H9 (cell line): ENCODE measurements at regions not wholly inside any gene's neighbourhood (a gene's known extent, or its start where the extent isn't known, plus 50 kb on each side); places are given as distances from the start of the nearest gene placed in this dataset.

Source experiments
- DNase-seq: peaks from one replicate; pipeline ENCODE4 v3.0.0-alpha.2; 2017
- H2AFZ ChIP-seq: one replicate; pipeline ENCODE4 v1.6.1; 2013; ENCODE audit warnings: mild to moderate bottlenecking, low read length, control low read depth, moderate library complexity
- H2AK5ac ChIP-seq: 2 replicates; pipeline ENCODE4 v1.6.1; 2013; ENCODE audit warnings: low read length, control low read depth, mixed read lengths; ENCODE audit not compliant: insufficient read length
- H2BK120ac ChIP-seq: one replicate; pipeline ENCODE4 v1.6.1; 2013; ENCODE audit warnings: low read depth, mild to moderate bottlenecking, low read length, control low read depth, inconsistent platforms; ENCODE audit not compliant: poor library complexity, severe bottlenecking
- H2BK12ac ChIP-seq: 2 replicates; pipeline ENCODE4 v1.6.1; 2013; ENCODE audit warnings: low read length, control low read depth, mixed read lengths, low read depth; ENCODE audit not compliant: insufficient read length
- H2BK15ac ChIP-seq: 2 replicates; pipeline ENCODE4 v1.6.1; 2013; ENCODE audit warnings: low read depth, low read length, control low read depth
- H2BK20ac ChIP-seq: one replicate; pipeline ENCODE4 v1.6.1; 2013; ENCODE audit warnings: low read depth, mild to moderate bottlenecking, low read length, control low read depth, inconsistent platforms; ENCODE audit not compliant: poor library complexity, severe bottlenecking
- H2BK5ac ChIP-seq: 2 replicates; pipeline ENCODE4 v1.6.1; 2013; ENCODE audit warnings: low read length, control low read depth, mixed read lengths; ENCODE audit not compliant: insufficient read length
- H3K14ac ChIP-seq: 2 replicates; pipeline ENCODE4 v1.6.1; 2013; ENCODE audit warnings: low read length, control low read depth; ENCODE audit not compliant: insufficient read depth
- H3K18ac ChIP-seq: 2 replicates; pipeline ENCODE4 v1.6.1; 2013; ENCODE audit warnings: low read depth, mild to moderate bottlenecking, mixed read lengths, low read length, control low read depth; ENCODE audit not compliant: insufficient read length
- H3K23ac ChIP-seq: 2 replicates; pipeline ENCODE4 v1.6.1; 2013; ENCODE audit warnings: low read length, control low read depth, mixed read lengths, low read depth; ENCODE audit not compliant: insufficient read length
- H3K23me2 ChIP-seq: 2 replicates; pipeline ENCODE4 v1.6.1; 2013; ENCODE audit warnings: low read depth, mild to moderate bottlenecking, mixed read lengths, low read length, control low read depth; ENCODE audit not compliant: insufficient read length, poor library complexity, severe bottlenecking
- H3K27ac ChIP-seq: 2 replicates; pipeline ENCODE4 v1.5.1; 2013; ENCODE audit warnings: low read length, control low read depth, mixed read lengths, low read depth; ENCODE audit not compliant: insufficient read length
- H3K27me3 ChIP-seq: 2 replicates; pipeline ENCODE4 v1.6.1; 2013; ENCODE audit warnings: low read length, control low read depth, inconsistent platforms; ENCODE audit not compliant: insufficient read depth
- H3K4ac ChIP-seq: 2 replicates; pipeline ENCODE4 v1.6.1; 2013; ENCODE audit warnings: low read depth, mild to moderate bottlenecking, control low read depth, inconsistent platforms, low read length, moderate library complexity
- H3K4me1 ChIP-seq: 2 replicates; pipeline ENCODE4 v1.6.1; 2013; ENCODE audit warnings: low read length, control low read depth, inconsistent platforms; ENCODE audit not compliant: insufficient read depth
- H3K4me2 ChIP-seq: 2 replicates; pipeline ENCODE4 v1.6.1; 2013; ENCODE audit warnings: low read length, control low read depth, mixed read lengths; ENCODE audit not compliant: insufficient read length, insufficient read depth
- H3K56ac ChIP-seq: 2 replicates; pipeline ENCODE4 v1.6.1; 2013; ENCODE audit warnings: low read depth, mild to moderate bottlenecking, mixed read lengths, low read length, control low read depth; ENCODE audit not compliant: insufficient read length
- H3K79me1 ChIP-seq: 2 replicates; pipeline ENCODE4 v1.6.1; 2013; ENCODE audit warnings: low read depth, mild to moderate bottlenecking, moderate library complexity, low read length, control low read depth, inconsistent platforms; ENCODE audit not compliant: insufficient read depth, poor library complexity, severe bottlenecking
- H3K79me2 ChIP-seq: 2 replicates; pipeline ENCODE4 v1.6.1; 2013; ENCODE audit warnings: low read length, control low read depth, inconsistent platforms; ENCODE audit not compliant: insufficient read depth
- H3K9ac ChIP-seq: 2 replicates; pipeline ENCODE4 v1.6.1; 2013; ENCODE audit warnings: low read length, control low read depth, mixed read lengths; ENCODE audit not compliant: insufficient read length; ENCODE audit errors: extremely low read depth
- H3K9me3 ChIP-seq: one replicate; pipeline ENCODE4 v1.6.1; 2013; ENCODE audit warnings: low read depth, low read length, inconsistent platforms; ENCODE audit not compliant: control insufficient read depth
- H3T11ph ChIP-seq: one replicate; pipeline ENCODE4 v1.6.1; 2013; ENCODE audit warnings: mild to moderate bottlenecking, low read length, control low read depth, inconsistent platforms
- H4K20me1 ChIP-seq: one replicate; pipeline ENCODE4 v1.6.1; 2013; ENCODE audit not compliant: control insufficient read depth, insufficient read length, insufficient read depth
- H4K5ac ChIP-seq: 2 replicates; pipeline ENCODE4 v1.6.1; 2013; ENCODE audit warnings: low read depth, mild to moderate bottlenecking, mixed read lengths, low read length, control low read depth; ENCODE audit not compliant: insufficient read length
- H4K8ac ChIP-seq: replicated peaks from 2 replicates; pipeline ENCODE4 v1.6.1; 2013; ENCODE audit warnings: low read length, control low read depth, mixed read lengths, low read depth; ENCODE audit not compliant: insufficient read length
- H4K91ac ChIP-seq: 2 replicates; pipeline ENCODE4 v1.6.1; 2013; ENCODE audit warnings: low read depth, mild to moderate bottlenecking, moderate library complexity, mixed read lengths, low read length, control low read depth; ENCODE audit not compliant: insufficient read length
- H3K27ac Mint-ChIP-seq, 3 experiments: 2 replicates in 2 of 3; 3 replicates in 1 of 3; pipeline ENCODE4 v1.8.0; 2020 to 2021; ENCODE audit warnings: mixed read lengths in 3 of 3, mild to moderate bottlenecking in 1 of 3, moderate library complexity in 1 of 3
- H3K27me3 Mint-ChIP-seq: 2 replicates; pipeline ENCODE4 v1.8.0; 2021; ENCODE audit warnings: low read depth, mild to moderate bottlenecking, moderate library complexity, mixed read lengths
- H3K36me3 Mint-ChIP-seq, 3 experiments: 2 replicates in 2 of 3; 3 replicates in 1 of 3; pipeline ENCODE4 v1.8.0; 2020 to 2021; ENCODE audit warnings: low read depth in 3 of 3, mixed read lengths in 3 of 3; ENCODE audit not compliant: insufficient read depth in 1 of 3
- H3K4me1 Mint-ChIP-seq, 2 experiments: 2 replicates each; pipeline ENCODE4 v1.8.0; 2020; ENCODE audit warnings: mixed read lengths in 2 of 2
- H3K4me3 Mint-ChIP-seq, 2 experiments: 2 replicates in 1 of 2; 3 replicates in 1 of 2; pipeline ENCODE4 v1.8.0; 2020 to 2021; ENCODE audit warnings: mild to moderate bottlenecking in 2 of 2, mixed read lengths in 2 of 2, moderate library complexity in 1 of 2
- H3K9me3 Mint-ChIP-seq, 2 experiments: 2 replicates in 1 of 2; 3 replicates in 1 of 2; pipeline ENCODE4 v1.8.0; 2020; ENCODE audit warnings: mild to moderate bottlenecking in 2 of 2, mixed read lengths in 2 of 2, moderate library complexity in 1 of 2
- WGBS: extraction: QIAGEN DNeasy Blood & Tissue Kit; methylation state at CpG from one replicate; pipeline ENCODE4 v1.1.7; 2013; ENCODE audit warnings: missing lambda C conversion rate, low lambda C conversion rate, mixed read lengths; ENCODE audit not compliant: insufficient read length; ENCODE audit errors: extremely low coverage; 5-methylcytosine and 5-hydroxymethylcytosine counted together
- TF ChIP-seq, protein P1 (sequence below): fragments of 200-600 bp; sonication (generic); conservative IDR thresholded peaks from 3 replicates; pipeline ENCODE4 v1.8.0; 2021; ENCODE audit warnings: antibody characterized with exemption, mild to moderate bottlenecking

DNA sequence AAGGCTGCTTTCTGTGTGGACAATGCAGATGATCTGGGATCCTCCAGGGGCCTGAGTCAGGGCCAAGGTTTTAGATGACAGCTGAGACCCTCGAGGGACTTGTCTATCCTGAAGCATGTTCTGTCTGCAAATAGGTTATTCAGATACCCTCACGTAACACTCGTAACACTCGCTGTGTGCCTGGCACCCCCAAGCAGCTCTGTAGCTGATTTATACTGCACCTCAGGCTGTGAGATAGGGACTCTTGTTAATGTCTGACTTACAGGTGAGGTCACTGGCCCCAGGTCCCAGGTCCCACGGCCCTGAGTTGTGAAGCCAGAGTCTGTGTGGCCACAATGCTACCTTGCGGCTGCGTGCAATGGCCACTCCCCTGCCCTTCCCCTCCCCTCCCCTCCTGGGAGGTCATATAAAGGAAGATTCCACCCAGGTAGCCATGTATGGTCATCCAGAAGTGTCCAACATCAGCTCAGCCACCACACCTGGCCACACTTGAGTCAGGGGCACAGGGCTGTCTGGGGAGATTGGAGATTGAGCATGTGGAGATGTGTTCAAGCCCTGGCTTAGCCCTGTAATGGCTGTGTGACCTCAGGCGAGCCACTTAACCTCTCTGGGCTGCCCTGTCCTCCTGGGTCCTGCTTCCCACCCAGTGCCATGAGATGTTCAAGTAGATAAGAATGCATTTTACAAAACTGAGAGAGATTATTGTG lies 687.7 kb downstream of the MATN1 start:
- Histone ChIP-seq H3K79me2 (no peaks in the 10 kb centered on the region), H3K23ac (no peak overlapping the region), H3K23me2 (no peaks in the 10 kb centered on the region), H2AK5ac (no peak overlapping the region), H3K9ac (no peak overlapping the region), H2BK15ac (no peak overlapping the region), H3K4ac (no peak overlapping the region), H3K79me1 (no peaks in the 10 kb centered on the region), H3K14ac (no peak overlapping the region), H3K27ac (no peak overlapping the region), H2BK12ac (no peak overlapping the region), H3K4me1 (no peaks in the 10 kb centered on the region), H2BK5ac (no peak overlapping the region), H4K20me1 (no peaks in the 10 kb centered on the region), H3K4me2 (no peak overlapping the region), H2BK20ac (no peak overlapping the region), H3K56ac (no peak overlapping the region), H4K8ac (no peak overlapping the region), H4K91ac (no peak overlapping the region), H4K5ac (no peak overlapping the region), H3K9me3 (peaks cover 7% of the 10 kb centered on the region), H3K18ac (no peak overlapping the region), H3T11ph (no peak overlapping the region), H2AFZ (no peak overlapping the region), H3K27me3 (no peaks in the 10 kb centered on the region), H2BK120ac (no peak overlapping the region)
- Mint-ChIP-seq H3K36me3 (peaks cover 6 to 10% (median 8%) of the 10 kb centered on the region in 3 experiments), H3K4me3 (no peak overlapping the region), H3K27ac (no peak overlapping the region; a peak in 1 of 7 replicates), H3K9me3 (peaks cover 10 to 20% of the 10 kb centered on the region in 2 experiments), H3K4me1 (peaks cover 7 to 12% of the 10 kb centered on the region in 2 experiments; a peak in 2 of 4 replicates), H3K27me3 (peaks cover 1% of the 10 kb centered on the region; the same call in 1 of the 2 replicates)
- no CpG with 5 or more reads among the region's 8 CpGs for WGBS
- TF ChIP-seq, protein P1, sequence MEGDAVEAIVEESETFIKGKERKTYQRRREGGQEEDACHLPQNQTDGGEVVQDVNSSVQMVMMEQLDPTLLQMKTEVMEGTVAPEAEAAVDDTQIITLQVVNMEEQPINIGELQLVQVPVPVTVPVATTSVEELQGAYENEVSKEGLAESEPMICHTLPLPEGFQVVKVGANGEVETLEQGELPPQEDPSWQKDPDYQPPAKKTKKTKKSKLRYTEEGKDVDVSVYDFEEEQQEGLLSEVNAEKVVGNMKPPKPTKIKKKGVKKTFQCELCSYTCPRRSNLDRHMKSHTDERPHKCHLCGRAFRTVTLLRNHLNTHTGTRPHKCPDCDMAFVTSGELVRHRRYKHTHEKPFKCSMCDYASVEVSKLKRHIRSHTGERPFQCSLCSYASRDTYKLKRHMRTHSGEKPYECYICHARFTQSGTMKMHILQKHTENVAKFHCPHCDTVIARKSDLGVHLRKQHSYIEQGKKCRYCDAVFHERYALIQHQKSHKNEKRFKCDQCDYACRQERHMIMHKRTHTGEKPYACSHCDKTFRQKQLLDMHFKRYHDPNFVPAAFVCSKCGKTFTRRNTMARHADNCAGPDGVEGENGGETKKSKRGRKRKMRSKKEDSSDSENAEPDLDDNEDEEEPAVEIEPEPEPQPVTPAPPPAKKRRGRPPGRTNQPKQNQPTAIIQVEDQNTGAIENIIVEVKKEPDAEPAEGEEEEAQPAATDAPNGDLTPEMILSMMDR, result no peak
- DNase-seq, result no peak
